Stomach (tissue), 8 donors: ENCODE measurements at regions not wholly inside any gene's neighbourhood (a gene's known extent, or its start where the extent isn't known, plus 50 kb on each side); places are given as distances from the start of the nearest gene placed in this dataset.
"Not testable (repeated sequence)": the region's sequence is repeated elsewhere in the genome, so short reads cannot be mapped to it uniquely, and the experiment has no call there.

ENCODE experiments used
- DNase-seq, 2 donors: peaks; one replicate each; pipeline versions ENCODE4 v3.0.0 to v3.0.0-alpha.2; 2013 to 2019
- H3K27ac ChIP-seq, 5 donors: fragments of 200-600 bp in 4 of 5; sonication (generic) in 4 of 5; one replicate each; pipeline ENCODE4 v1.5.1; 2013 to 2019; ENCODE audit warnings: mild to moderate bottlenecking in 1 of 5, moderate library complexity in 1 of 5
- H3K27me3 ChIP-seq, 3 donors: fragments of 200-600 bp; sonication (generic); one replicate each; pipeline ENCODE4 v1.5.1; 2017 to 2019; ENCODE audit warnings: mixed run types in 1 of 3
- H3K36me3 ChIP-seq, 4 donors: fragments of 200-600 bp; sonication (generic); 1 replicate in 3 of 4; 2 replicates in 1 of 4; pipeline ENCODE4 v1.5.1; 2016 to 2019
- H3K4me1 ChIP-seq, 4 donors: fragments of 200-600 bp; sonication (generic); one replicate each; pipeline ENCODE4 v1.5.1; 2016 to 2019
- H3K4me3 ChIP-seq, 4 donors: fragments of 200-600 bp; sonication (generic) in 3 of 4; one replicate each; pipeline ENCODE4 v1.5.1; 2016 to 2019; ENCODE audit warnings: mild to moderate bottlenecking in 1 of 4
- H3K9me3 ChIP-seq, 4 donors: fragments of 200-600 bp; sonication (generic); one replicate each; pipeline ENCODE4 v1.5.1; 2016 to 2019
- EP300 ChIP-seq: sonication (generic); formaldehyde crosslinking; IDR thresholded peaks from one replicate; pipeline ENCODE4 v1.6.1; 2017; ENCODE audit warnings: antibody characterized with exemption
- POLR2A ChIP-seq, 4 donors: fragments of 450-650 bp; IDR thresholded peaks; one replicate each; pipeline ENCODE4 v1.6.1; 2016; ENCODE audit warnings: antibody characterized with exemption in 4 of 4, control low read depth in 2 of 4, mild to moderate bottlenecking in 1 of 4, moderate library complexity in 1 of 4
- POLR2AphosphoS5 ChIP-seq, 3 donors: sonication (generic); formaldehyde crosslinking; IDR thresholded peaks; one replicate each; pipeline ENCODE4 v1.6.1; 2016; ENCODE audit warnings: antibody characterized with exemption in 3 of 3
- WGBS, 5 donors: extraction: QIAGEN DNeasy Blood & Tissue Kit in 3 of 5; methylation state at CpG; one replicate each; pipeline versions ENCODE4 v1.1.5 to v1.1.7; 2013 to 2018; 5-methylcytosine and 5-hydroxymethylcytosine counted together
- intact Hi-C: fragments of 100-400 bp; cut with DNase I; formaldehyde crosslinking; loops from one replicate; pipeline ENCODE4 v1.15.1; 2023; ENCODE audit warnings: low total_unique reads
- TF ChIP-seq, protein P1 (sequence below), 7 experiments: fragments of 450-650 bp in 4 of 7; fragments of 200-600 bp in 3 of 7; sonication (generic) in 3 of 7; IDR thresholded peaks; one replicate each; pipeline ENCODE4 v1.5.1; 2016 to 2019; ENCODE audit warnings: antibody characterized with exemption in 7 of 7, control low read depth in 2 of 7, mild to moderate bottlenecking in 1 of 7
- donor health status: healthy with polysubstance abuse.
- donor health status: Bipolar disorder and iron deficiency.
- donor health status: healthy.

- DNase-seq, result peak; percentile 72 to 83
- Histone ChIP-seq H3K27me3 (no peaks in the 10 kb centered on the region), H3K4me3 (no peak overlapping the region), H3K4me1 (no peaks in the 10 kb centered on the region), H3K9me3 (peaks cover 0 to 8% (median 2%) of the 10 kb centered on the region in 4 donors), H3K36me3 (no peaks in the 10 kb centered on the region), H3K27ac (no peak overlapping the region)
- intact Hi-C loops, result no loop called here
- no peak for TF ChIP-seq EP300
- TF ChIP-seq, protein P1, sequence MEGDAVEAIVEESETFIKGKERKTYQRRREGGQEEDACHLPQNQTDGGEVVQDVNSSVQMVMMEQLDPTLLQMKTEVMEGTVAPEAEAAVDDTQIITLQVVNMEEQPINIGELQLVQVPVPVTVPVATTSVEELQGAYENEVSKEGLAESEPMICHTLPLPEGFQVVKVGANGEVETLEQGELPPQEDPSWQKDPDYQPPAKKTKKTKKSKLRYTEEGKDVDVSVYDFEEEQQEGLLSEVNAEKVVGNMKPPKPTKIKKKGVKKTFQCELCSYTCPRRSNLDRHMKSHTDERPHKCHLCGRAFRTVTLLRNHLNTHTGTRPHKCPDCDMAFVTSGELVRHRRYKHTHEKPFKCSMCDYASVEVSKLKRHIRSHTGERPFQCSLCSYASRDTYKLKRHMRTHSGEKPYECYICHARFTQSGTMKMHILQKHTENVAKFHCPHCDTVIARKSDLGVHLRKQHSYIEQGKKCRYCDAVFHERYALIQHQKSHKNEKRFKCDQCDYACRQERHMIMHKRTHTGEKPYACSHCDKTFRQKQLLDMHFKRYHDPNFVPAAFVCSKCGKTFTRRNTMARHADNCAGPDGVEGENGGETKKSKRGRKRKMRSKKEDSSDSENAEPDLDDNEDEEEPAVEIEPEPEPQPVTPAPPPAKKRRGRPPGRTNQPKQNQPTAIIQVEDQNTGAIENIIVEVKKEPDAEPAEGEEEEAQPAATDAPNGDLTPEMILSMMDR (IDR thresholded peaks at IDR 0.05), result peak in 5 of 7 experiments; percentile 36 to 70 (median 50)
- 0 to 10% (median 2%) methylated on average over 3 of the region's 3 CpGs for WGBS, 5 donors
Measured at GRCh38 chr10:63819753-63820329, 298.6 kb downstream of the REEP3 start.

GRCh38 chr10:63822496-63822895, 301.3 kb downstream of the REEP3 start:
- Histone ChIP-seq H3K27me3 (no peaks in the 10 kb centered on the region), H3K4me1 (no peaks in the 10 kb centered on the region), H3K4me3 (no peak overlapping the region), H3K9me3 (peaks cover 0 to 8% (median 2%) of the 10 kb centered on the region in 4 donors), H3K27ac (no peak overlapping the region), H3K36me3 (no peaks in the 10 kb centered on the region)
- TF ChIP-seq, protein P1 (IDR thresholded peaks at IDR 0.05), result no peak
- TF ChIP-seq POLR2AphosphoS5 (IDR thresholded peaks at IDR 0.05) (no peak), EP300 (no peak), POLR2A (IDR thresholded peaks at IDR 0.05) (no peak)
- WGBS, 5 donors, result 62 to 79% (median 67%) methylated on average over 5 of the region's 5 CpGs
- no peak for DNase-seq
- intact Hi-C loops, result no loop called here

- Histone ChIP-seq H3K27me3 (no peaks in the 10 kb centered on the region), H3K9me3 (peaks cover 0 to 8% (median 2%) of the 10 kb centered on the region in 4 donors), H3K27ac (no peak overlapping the region), H3K4me3 (no peak overlapping the region), H3K4me1 (no peaks in the 10 kb centered on the region), H3K36me3 (no peaks in the 10 kb centered on the region)
- DNase-seq, result no peak
- no peak for TF ChIP-seq POLR2AphosphoS5 (IDR thresholded peaks at IDR 0.05)
- TF ChIP-seq, protein P1 (IDR thresholded peaks at IDR 0.05), result no peak
- TF ChIP-seq EP300, result no peak
- no peak for TF ChIP-seq POLR2A (IDR thresholded peaks at IDR 0.05)
- intact Hi-C loops, result no loop called here
Measured at GRCh38 chr10:63825111-63825510, 303.9 kb downstream of the REEP3 start.

DNA sequence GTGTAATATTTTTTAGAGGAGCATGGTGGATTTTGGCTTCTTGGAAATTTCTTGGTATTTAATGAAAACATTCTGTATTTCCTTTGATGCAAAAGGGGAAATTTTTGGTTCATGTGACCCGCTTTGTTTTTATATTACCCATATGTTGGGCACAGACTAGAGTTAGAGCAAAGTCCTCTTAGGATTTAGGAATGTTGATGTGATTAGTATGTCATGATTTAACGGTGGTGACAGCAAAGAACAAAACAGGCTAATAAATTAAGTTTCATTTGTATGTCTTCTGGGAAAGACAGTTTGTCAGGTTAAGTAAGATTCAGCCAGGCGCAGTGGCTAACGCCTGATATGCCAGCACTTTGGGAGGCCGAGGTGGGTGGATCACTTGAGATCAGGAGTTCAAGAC, 304.6 kb downstream of the REEP3 start:
- intact Hi-C loops, result no loop called here
- 74 to 86% (median 83%) methylated on average over 5 of the region's 5 CpGs for WGBS, 5 donors
- no peak overlapping the region for H3K27ac ChIP-seq
- no peaks in the 10 kb centered on the region for H3K36me3 ChIP-seq
- no peak for DNase-seq
- TF ChIP-seq POLR2AphosphoS5 (IDR thresholded peaks at IDR 0.05) (no peak), POLR2A (IDR thresholded peaks at IDR 0.05) (no peak), EP300 (no peak)
- TF ChIP-seq, protein P1 (IDR thresholded peaks at IDR 0.05), result no peak
- peaks cover 0 to 8% (median 2%) of the 10 kb centered on the region in 4 donors for H3K9me3 ChIP-seq
- H3K27me3 ChIP-seq, result no peaks in the 10 kb centered on the region
- H3K4me3 ChIP-seq, result no peak overlapping the region
- no peaks in the 10 kb centered on the region for H3K4me1 ChIP-seq

- H3K9me3 ChIP-seq, H3K36me3 ChIP-seq, H3K27ac ChIP-seq, intact Hi-C loops, H3K4me3 ChIP-seq, DNase-seq, H3K27me3 ChIP-seq, H3K4me1 ChIP-seq: not testable (repeated sequence)
- WGBS, 5 donors, result 43 to 74% (median 70%) methylated on average over 3 of the region's 3 CpGs
Measured at GRCh38 chr10:63827018-63827417, 305.8 kb downstream of the REEP3 start.
